Peyer's patch (tissue), 4 donors: ENCODE measurements at regions not wholly inside any gene's neighbourhood (a gene's known extent, or its start where the extent isn't known, plus 50 kb on each side); places are given as distances from the start of the nearest gene placed in this dataset.

Experiments used
- POLR2A ChIP-seq, 2 donors: fragments of 450-650 bp; IDR thresholded peaks; one replicate each; pipeline ENCODE4 v1.5.1; 2017; ENCODE audit warnings: antibody characterized with exemption in 2 of 2, mild to moderate bottlenecking in 2 of 2, moderate library complexity in 2 of 2
- TF ChIP-seq, protein P1 (sequence below), 6 experiments: fragments of 450-650 bp in 4 of 6; fragments of 200-600 bp in 2 of 6; sonication (generic) in 1 of 6; IDR thresholded peaks; one replicate each; pipeline ENCODE4 v1.5.1; 2017 to 2019; ENCODE audit warnings: antibody characterized with exemption in 6 of 6, mild to moderate bottlenecking in 3 of 6, moderate library complexity in 1 of 6

DNA sequence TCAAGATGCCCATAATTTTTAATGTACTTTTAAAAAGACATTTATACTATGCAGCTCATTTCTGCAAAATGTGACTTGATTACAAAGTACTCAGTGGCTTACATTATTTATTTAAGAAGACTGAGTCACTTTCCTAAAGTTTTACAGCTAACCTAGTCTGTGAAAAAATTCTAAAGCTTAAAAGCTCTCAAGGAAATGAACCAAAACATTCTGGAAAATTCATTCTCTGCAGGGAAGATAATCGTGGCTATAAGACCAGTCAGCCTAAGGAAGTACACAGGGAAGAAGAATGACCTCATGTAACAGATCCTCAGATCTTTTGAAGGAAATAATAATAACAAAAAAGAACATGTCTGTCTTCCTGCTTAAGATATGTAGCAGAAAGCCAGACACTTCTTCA is 232.1 kb upstream of the STK17B start:
- TF ChIP-seq POLR2A (IDR thresholded peaks at IDR 0.05) = no peak
- TF ChIP-seq, protein P1, sequence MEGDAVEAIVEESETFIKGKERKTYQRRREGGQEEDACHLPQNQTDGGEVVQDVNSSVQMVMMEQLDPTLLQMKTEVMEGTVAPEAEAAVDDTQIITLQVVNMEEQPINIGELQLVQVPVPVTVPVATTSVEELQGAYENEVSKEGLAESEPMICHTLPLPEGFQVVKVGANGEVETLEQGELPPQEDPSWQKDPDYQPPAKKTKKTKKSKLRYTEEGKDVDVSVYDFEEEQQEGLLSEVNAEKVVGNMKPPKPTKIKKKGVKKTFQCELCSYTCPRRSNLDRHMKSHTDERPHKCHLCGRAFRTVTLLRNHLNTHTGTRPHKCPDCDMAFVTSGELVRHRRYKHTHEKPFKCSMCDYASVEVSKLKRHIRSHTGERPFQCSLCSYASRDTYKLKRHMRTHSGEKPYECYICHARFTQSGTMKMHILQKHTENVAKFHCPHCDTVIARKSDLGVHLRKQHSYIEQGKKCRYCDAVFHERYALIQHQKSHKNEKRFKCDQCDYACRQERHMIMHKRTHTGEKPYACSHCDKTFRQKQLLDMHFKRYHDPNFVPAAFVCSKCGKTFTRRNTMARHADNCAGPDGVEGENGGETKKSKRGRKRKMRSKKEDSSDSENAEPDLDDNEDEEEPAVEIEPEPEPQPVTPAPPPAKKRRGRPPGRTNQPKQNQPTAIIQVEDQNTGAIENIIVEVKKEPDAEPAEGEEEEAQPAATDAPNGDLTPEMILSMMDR (IDR thresholded peaks at IDR 0.05) = no peak
